Neural crest cell (in vitro differentiated cells): ENCODE measurements at regions not wholly inside any gene's neighbourhood (a gene's known extent, or its start where the extent isn't known, plus 50 kb on each side); places are given as distances from the start of the nearest gene placed in this dataset.
"Not testable (repeated sequence)": the region's sequence is repeated elsewhere in the genome, so short reads cannot be mapped to it uniquely, and the experiment has no call there.

Experiments used
- DNase-seq: peaks from one replicate; pipeline ENCODE4 v3.0.0; 2021; ENCODE audit warnings: low read depth, mixed read lengths, low spot score
- H3K27ac Mint-ChIP-seq: one replicate; pipeline ENCODE4 v1.8.0; 2021; ENCODE audit warnings: mild to moderate bottlenecking, mixed read lengths; ENCODE audit not compliant: unreplicated experiment
- H3K27me3 Mint-ChIP-seq: 2 replicates; pipeline ENCODE4 v1.8.0; 2021; ENCODE audit warnings: low read depth, mild to moderate bottlenecking, mixed read lengths
- H3K36me3 Mint-ChIP-seq: 2 replicates; pipeline ENCODE4 v1.8.0; 2021; ENCODE audit warnings: low read depth, mild to moderate bottlenecking, mixed read lengths
- H3K4me1 Mint-ChIP-seq: 2 replicates; pipeline ENCODE4 v1.8.0; 2021; ENCODE audit warnings: mixed read lengths
- H3K4me3 Mint-ChIP-seq: one replicate; pipeline ENCODE4 v1.8.0; 2021; ENCODE audit warnings: mild to moderate bottlenecking, mixed read lengths
- H3K9me3 Mint-ChIP-seq: 2 replicates; pipeline ENCODE4 v1.8.0; 2021; ENCODE audit warnings: mixed read lengths
- CTCF ChIP-seq: fragments of 200-600 bp; sonication (generic); conservative IDR thresholded peaks from 2 replicates; pipeline ENCODE4 v1.5.0; 2021; ENCODE audit warnings: antibody characterized with exemption, mild to moderate bottlenecking

GRCh38 chr3:166829896-166830295, 550.2 kb downstream of the ZBBX start:
- Mint-ChIP-seq H3K36me3 (no peaks in the 10 kb centered on the region), H3K9me3 (peaks cover 6% of the 10 kb centered on the region), H3K27ac (no peak overlapping the region), H3K27me3 (no peaks in the 10 kb centered on the region), H3K4me1 (no peaks in the 10 kb centered on the region), H3K4me3 (no peak overlapping the region)
- DNase-seq: no peak
- TF ChIP-seq CTCF: no peak

GRCh38 chr3:166818464-166818863, 561.6 kb downstream of the ZBBX start:
- Mint-ChIP-seq H3K4me3 (no peak overlapping the region), H3K27me3 (no peaks in the 10 kb centered on the region), H3K36me3 (no peaks in the 10 kb centered on the region), H3K27ac (no peak overlapping the region), H3K4me1 (no peaks in the 10 kb centered on the region), H3K9me3 (no peaks in the 10 kb centered on the region)
- no peak for DNase-seq
- TF ChIP-seq CTCF: no peak

GRCh38 chr3:166817269-166817668, 562.8 kb downstream of the ZBBX start:
- not testable (repeated sequence) for H3K4me3 Mint-ChIP-seq, DNase-seq, H3K27ac Mint-ChIP-seq, H3K27me3 Mint-ChIP-seq, H3K36me3 Mint-ChIP-seq, H3K4me1 Mint-ChIP-seq, H3K9me3 Mint-ChIP-seq

GRCh38 chr3:166810741-166811445, 569.2 kb downstream of the ZBBX start:
- peaks cover 3% of the 10 kb centered on the region for H3K9me3 Mint-ChIP-seq
- H3K36me3 Mint-ChIP-seq: no peaks in the 10 kb centered on the region
- no peak overlapping the region for H3K4me3 Mint-ChIP-seq
- no peak for TF ChIP-seq CTCF
- no peaks in the 10 kb centered on the region for H3K4me1 Mint-ChIP-seq
- H3K27me3 Mint-ChIP-seq: no peaks in the 10 kb centered on the region
- DNase-seq: no peak
- H3K27ac Mint-ChIP-seq: no peak overlapping the region

- TF ChIP-seq CTCF: no peak
- Mint-ChIP-seq H3K4me3 (no peak overlapping the region), H3K27ac (no peak overlapping the region), H3K4me1 (no peaks in the 10 kb centered on the region), H3K36me3 (no peaks in the 10 kb centered on the region), H3K27me3 (no peaks in the 10 kb centered on the region), H3K9me3 (peaks cover 6% of the 10 kb centered on the region)
- no peak for DNase-seq
Observed at GRCh38 chr3:166809520-166809919, 570.6 kb downstream of the ZBBX start.

- no peak for TF ChIP-seq CTCF
- Mint-ChIP-seq H3K9me3 (no peaks in the 10 kb centered on the region), H3K4me3 (no peak overlapping the region), H3K27me3 (no peaks in the 10 kb centered on the region), H3K4me1 (no peaks in the 10 kb centered on the region), H3K27ac (no peak overlapping the region), H3K36me3 (no peaks in the 10 kb centered on the region)
- no peak for DNase-seq
Observed at GRCh38 chr3:166788936-166789335, 591.2 kb downstream of the ZBBX start.
